H1 (cell line): ENCODE measurements at regions not wholly inside any gene's neighbourhood (a gene's known extent, or its start where the extent isn't known, plus 50 kb on each side); places are given as distances from the start of the nearest gene placed in this dataset.

Experiments used
- CTCF ChIA-PET: fragments of 300-600 bp; sonication (Branson Sonifier 250); formaldehyde crosslinking; loops from one replicate; lab custom pipeline; 2021; ENCODE audit not compliant: partially characterized antibody; lab: Charles Lee
- POLR2A ChIA-PET: fragments of 300-600 bp; sonication (Branson Sonifier 250); formaldehyde crosslinking; loops from one replicate; lab custom pipeline; 2021; ENCODE audit warnings: inconsistent platforms; ENCODE audit not compliant: partially characterized antibody; lab: Charles Lee
- DNase-seq, 2 experiments: peaks; one replicate each; pipeline versions ENCODE4 v3.0.0 to v3.0.0-alpha.2; 2010 to 2022; ENCODE audit warnings: low spot score in 2 of 2, low read depth in 1 of 2, mixed read lengths in 1 of 2
- FAIRE-seq: peaks from 2 replicates; lab custom pipeline; 2011; peaks lifted over from hg19 to GRCh38; lab: Jason Lieb, UNC
- H2AFZ ChIP-seq: 2 replicates; pipeline ENCODE4 v1.8.1; 2012; ENCODE audit warnings: low read length, inconsistent platforms
- H2AK5ac ChIP-seq: 2 replicates; pipeline ENCODE4 v1.6.1; 2013; ENCODE audit warnings: low read depth, low read length
- H2BK120ac ChIP-seq: replicated peaks from 2 replicates; pipeline ENCODE3; 2013; ENCODE audit warnings: low read depth, low read length, inconsistent platforms
- H2BK12ac ChIP-seq: 2 replicates; pipeline ENCODE4 v1.6.1; 2013; ENCODE audit warnings: low read depth, low read length
- H2BK15ac ChIP-seq: 2 replicates; pipeline ENCODE4 v1.6.1; 2013; ENCODE audit warnings: low read length
- H2BK20ac ChIP-seq: 2 replicates; pipeline ENCODE4 v1.6.1; 2013; ENCODE audit warnings: low read length
- H2BK5ac ChIP-seq: 2 replicates; pipeline ENCODE4 v1.6.1; 2013; ENCODE audit warnings: low read depth, low read length
- H3K14ac ChIP-seq: 2 replicates; pipeline ENCODE4 v1.6.1; 2013; ENCODE audit warnings: inconsistent platforms; ENCODE audit not compliant: insufficient read length
- H3K18ac ChIP-seq: 2 replicates; pipeline ENCODE4 v1.6.1; 2013; ENCODE audit warnings: low read length; ENCODE audit errors: extremely low read depth
- H3K23ac ChIP-seq: 2 replicates; pipeline ENCODE4 v1.6.1; 2013; ENCODE audit warnings: inconsistent platforms; ENCODE audit not compliant: insufficient read length
- H3K23me2 ChIP-seq: 2 replicates; pipeline ENCODE4 v1.6.1; 2013; ENCODE audit warnings: low read depth, low read length
- H3K27ac ChIP-seq: 2 replicates; pipeline ENCODE4 v1.6.1; 2011; ENCODE audit warnings: low read depth, low read length, inconsistent platforms
- H3K27me3 ChIP-seq, 4 experiments: replicated peaks in 1 of 4; 1 replicate in 1 of 4; 2 replicates in 3 of 4; pipeline versions ENCODE4 v1.6.1 to v1.8.1; 2011 to 2013; ENCODE audit warnings: low read length in 3 of 4, mild to moderate bottlenecking in 3 of 4, inconsistent platforms in 2 of 4, mixed read lengths in 2 of 4, moderate library complexity in 1 of 4; ENCODE audit not compliant: control insufficient read depth in 3 of 4, insufficient read depth in 3 of 4; ENCODE audit errors: extremely low read depth in 1 of 4
- H3K36me3 ChIP-seq, 4 experiments: 2 replicates each; pipeline versions ENCODE4 v1.6.1 to v1.8.1; 2011 to 2013; ENCODE audit warnings: mild to moderate bottlenecking in 4 of 4, low read length in 3 of 4, moderate library complexity in 2 of 4, control low read depth in 1 of 4, inconsistent platforms in 1 of 4; ENCODE audit not compliant: insufficient read depth in 4 of 4, control insufficient read depth in 2 of 4
- H3K4ac ChIP-seq: replicated peaks from 2 replicates; pipeline ENCODE3; 2013; ENCODE audit warnings: low read length, low read depth, mixed read lengths, inconsistent platforms; ENCODE audit not compliant: insufficient read length
- H3K4me1 ChIP-seq, 4 experiments: replicated peaks in 1 of 4; 1 replicate in 1 of 4; 2 replicates in 3 of 4; pipeline versions ENCODE4 v1.6.1 to v1.8.1; 2011 to 2013; ENCODE audit warnings: low read length in 3 of 4, inconsistent platforms in 2 of 4, mixed read lengths in 1 of 4; ENCODE audit not compliant: insufficient read depth in 4 of 4, control insufficient read depth in 3 of 4
- H3K4me2 ChIP-seq, 2 experiments: 2 replicates each; pipeline versions ENCODE4 v1.6.1 to v1.8.1; 2011 to 2013; ENCODE audit warnings: low read depth in 2 of 2, low read length in 2 of 2, control low read depth in 1 of 2, inconsistent platforms in 1 of 2, mild to moderate bottlenecking in 1 of 2; ENCODE audit not compliant: insufficient read depth in 1 of 2
- H3K4me3 ChIP-seq, 4 experiments: fragments of 200-600, 300-600 bp in 1 of 4; sonication (generic), shearing (Covaris generic), sonication (Bioruptor Twin) in 1 of 4; 2 replicates each; pipeline versions ENCODE4 v1.5.1 to v1.8.1; 2011 to 2016; ENCODE audit warnings: low read length in 4 of 4, low read depth in 3 of 4, control low read depth in 2 of 4, inconsistent platforms in 2 of 4, mild to moderate bottlenecking in 2 of 4, mixed read lengths in 1 of 4, moderate library complexity in 1 of 4; ENCODE audit not compliant: insufficient read depth in 2 of 4; ENCODE audit errors: extremely low read depth in 1 of 4
- H3K56ac ChIP-seq: replicated peaks from 2 replicates; pipeline ENCODE3; 2013; ENCODE audit warnings: low read depth, mild to moderate bottlenecking, mixed read lengths, low read length, inconsistent platforms; ENCODE audit not compliant: insufficient read length
- H3K79me1 ChIP-seq: 2 replicates; pipeline ENCODE4 v1.6.1; 2013; ENCODE audit warnings: low read depth, low read length, control low read depth
- H3K79me2 ChIP-seq, 2 experiments: 2 replicates each; pipeline versions ENCODE4 v1.6.1 to v1.8.1; 2012 to 2013; ENCODE audit warnings: low read length in 2 of 2, mild to moderate bottlenecking in 2 of 2, inconsistent platforms in 1 of 2; ENCODE audit not compliant: insufficient read depth in 2 of 2, control insufficient read depth in 1 of 2
- H3K9ac ChIP-seq, 4 experiments: replicated peaks in 1 of 4; 1 replicate in 1 of 4; 2 replicates in 3 of 4; pipeline versions ENCODE4 v1.6.1 to v1.8.1; 2011 to 2013; ENCODE audit warnings: low read depth in 3 of 4, low read length in 3 of 4, control low read depth in 2 of 4, mild to moderate bottlenecking in 2 of 4, moderate library complexity in 2 of 4, inconsistent platforms in 1 of 4; ENCODE audit errors: extremely low read depth in 1 of 4
- H3K9me3 ChIP-seq, 2 experiments: 2 replicates each; pipeline versions ENCODE4 v1.6.1 to v1.8.1; 2012 to 2013; ENCODE audit warnings: mild to moderate bottlenecking in 2 of 2, moderate library complexity in 2 of 2, control low read depth in 1 of 2, inconsistent platforms in 1 of 2, low read depth in 1 of 2, low read length in 1 of 2, mixed read lengths in 1 of 2; ENCODE audit not compliant: insufficient read depth in 2 of 2
- H4K20me1 ChIP-seq, 2 experiments: replicated peaks in 1 of 2; 2 replicates each; pipeline versions ENCODE3 to v1.8.1; 2011 to 2013; ENCODE audit warnings: inconsistent platforms in 2 of 2, low read length in 2 of 2, mild to moderate bottlenecking in 1 of 2; ENCODE audit not compliant: insufficient read depth in 2 of 2, control insufficient read depth in 1 of 2
- H4K5ac ChIP-seq: 2 replicates; pipeline ENCODE4 v1.6.1; 2013; ENCODE audit warnings: low read length, low read depth, mixed read lengths, inconsistent platforms; ENCODE audit not compliant: insufficient read length
- H4K8ac ChIP-seq: 2 replicates; pipeline ENCODE4 v1.8.0; 2013; ENCODE audit warnings: mild to moderate bottlenecking, moderate library complexity, low read length, inconsistent platforms; ENCODE audit not compliant: insufficient read depth; ENCODE audit errors: extremely low read depth
- H4K91ac ChIP-seq: replicated peaks from 2 replicates; pipeline ENCODE3; 2013; ENCODE audit warnings: low read length, mixed read lengths, inconsistent platforms; ENCODE audit not compliant: insufficient read length
- BACH1 ChIP-seq: IDR thresholded peaks from 2 replicates; pipeline ENCODE4 v1.6.1; 2012; ENCODE audit warnings: low read length, improper control_type of control experiment
- BCL11A ChIP-seq, 2 experiments: IDR thresholded peaks; one replicate each; pipeline ENCODE4 v1.6.1; 2011; ENCODE audit warnings: low read depth in 2 of 2, low read length in 2 of 2, mild to moderate bottlenecking in 2 of 2
- CREB1 ChIP-seq: IDR thresholded peaks from 2 replicates; pipeline ENCODE4 v1.6.1; 2012; ENCODE audit warnings: inconsistent platforms
- HDAC6 ChIP-seq: IDR thresholded peaks from one replicate; pipeline ENCODE4 v1.7.1; 2012; ENCODE audit warnings: low read depth, mild to moderate bottlenecking, inconsistent platforms, low read length, moderate library complexity
- KDM1A ChIP-seq: fragments of 200-600, 300-600 bp; sonication (generic); IDR thresholded peaks from 2 replicates; pipeline ENCODE4 v1.7.1; 2016; ENCODE audit warnings: mild to moderate bottlenecking, low read length, borderline replicate concordance
- NANOG ChIP-seq: IDR thresholded peaks from 2 replicates; pipeline ENCODE4 v1.6.1; 2011; ENCODE audit warnings: low read length, low read depth, mild to moderate bottlenecking, inconsistent platforms; ENCODE audit not compliant: insufficient read depth, poor library complexity, severe bottlenecking
- PHF8 ChIP-seq: fragments of 200-600 bp; sonication (generic); conservative IDR thresholded peaks from 2 replicates; pipeline ENCODE4 v1.7.1; 2012; ENCODE audit warnings: low read depth, mild to moderate bottlenecking, inconsistent platforms, low read length, moderate library complexity
- POLR2AphosphoS5 ChIP-seq: IDR thresholded peaks from 2 replicates; pipeline ENCODE4 v1.6.1; 2011; ENCODE audit warnings: low read depth, low read length
- TAF7 ChIP-seq: optimal IDR thresholded peaks from 2 replicates; pipeline ENCODE3; 2011; ENCODE audit warnings: low read depth, mild to moderate bottlenecking, inconsistent platforms, low read length, moderate library complexity, borderline replicate concordance
- TBP ChIP-seq: IDR thresholded peaks from 2 replicates; pipeline ENCODE4 v1.6.1; 2011; ENCODE audit warnings: low read depth, low read length, improper control_type of control experiment
- TF ChIP-seq, protein P1 (sequence below): IDR thresholded peaks from 2 replicates; pipeline ENCODE4 v1.6.1; 2012; ENCODE audit warnings: low read length, inconsistent platforms
- TF ChIP-seq, protein P2 (sequence below): IDR thresholded peaks from 2 replicates; pipeline ENCODE4 v1.6.1; 2011; ENCODE audit warnings: low read depth, mild to moderate bottlenecking, low read length; ENCODE audit not compliant: insufficient read depth

GRCh38 chr14:27008187-27008586, 410.4 kb upstream of the NOVA1 start:
- Histone ChIP-seq H3K4me3 (no peak overlapping the region), H2BK120ac (no peak overlapping the region), H3K4me2 (no peak overlapping the region), H2AK5ac (no peak overlapping the region), H3K9ac (no peak overlapping the region), H3K14ac (no peak overlapping the region), H4K5ac (no peak overlapping the region), H2BK15ac (no peak overlapping the region), H4K8ac (no peak overlapping the region), H3K9me3 (no peaks in the 10 kb centered on the region), H3K27ac (no peak overlapping the region), H2BK20ac (no peak overlapping the region), H3K79me2 (no peaks in the 10 kb centered on the region), H3K4ac (no peak overlapping the region), H4K91ac (no peak overlapping the region), H3K79me1 (no peaks in the 10 kb centered on the region), H2BK12ac (no peak overlapping the region), H3K36me3 (no peaks in the 10 kb centered on the region), H3K18ac (no peak overlapping the region), H3K27me3 (no peaks in the 10 kb centered on the region), H3K23me2 (no peaks in the 10 kb centered on the region; the same call in 1 of the 2 replicates), H3K23ac (no peak overlapping the region), H2AFZ (no peak overlapping the region), H3K4me1 (no peaks in the 10 kb centered on the region), H4K20me1 (no peaks in the 10 kb centered on the region), H3K56ac (no peak overlapping the region), H2BK5ac (no peak overlapping the region)
- CTCF ChIA-PET, result no interaction called here
- no peak for DNase-seq
- POLR2A ChIA-PET, result no interaction called here
- no peak for TF ChIP-seq TBP
- TF ChIP-seq TAF7, result no peak
- no peak for TF ChIP-seq CREB1
- no peak for TF ChIP-seq BCL11A (IDR thresholded peaks at IDR 0.05; ENCODE audit: low read depth in 2 of 2, low read length in 2 of 2)
- TF ChIP-seq KDM1A, result no peak
- no peak for TF ChIP-seq POLR2AphosphoS5
- no peak for TF ChIP-seq HDAC6
- TF ChIP-seq PHF8, result no peak
- TF ChIP-seq NANOG, result no peak
- TF ChIP-seq, protein P1, sequence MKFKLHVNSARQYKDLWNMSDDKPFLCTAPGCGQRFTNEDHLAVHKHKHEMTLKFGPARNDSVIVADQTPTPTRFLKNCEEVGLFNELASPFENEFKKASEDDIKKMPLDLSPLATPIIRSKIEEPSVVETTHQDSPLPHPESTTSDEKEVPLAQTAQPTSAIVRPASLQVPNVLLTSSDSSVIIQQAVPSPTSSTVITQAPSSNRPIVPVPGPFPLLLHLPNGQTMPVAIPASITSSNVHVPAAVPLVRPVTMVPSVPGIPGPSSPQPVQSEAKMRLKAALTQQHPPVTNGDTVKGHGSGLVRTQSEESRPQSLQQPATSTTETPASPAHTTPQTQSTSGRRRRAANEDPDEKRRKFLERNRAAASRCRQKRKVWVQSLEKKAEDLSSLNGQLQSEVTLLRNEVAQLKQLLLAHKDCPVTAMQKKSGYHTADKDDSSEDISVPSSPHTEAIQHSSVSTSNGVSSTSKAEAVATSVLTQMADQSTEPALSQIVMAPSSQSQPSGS, result no peak
- TF ChIP-seq, protein P2, sequence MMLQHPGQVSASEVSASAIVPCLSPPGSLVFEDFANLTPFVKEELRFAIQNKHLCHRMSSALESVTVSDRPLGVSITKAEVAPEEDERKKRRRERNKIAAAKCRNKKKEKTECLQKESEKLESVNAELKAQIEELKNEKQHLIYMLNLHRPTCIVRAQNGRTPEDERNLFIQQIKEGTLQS, result no peak
- no peak for TF ChIP-seq BACH1
- FAIRE-seq, result no peak
